MM.1S (cell line): ENCODE measurements at regions not wholly inside any gene's neighbourhood (a gene's known extent, or its start where the extent isn't known, plus 50 kb on each side); places are given as distances from the start of the nearest gene placed in this dataset.

Experiments
- EZH2 ChIP-seq: fragments of 300-600 bp; sonication (generic); optimal IDR thresholded peaks from 2 replicates; pipeline ENCODE3; 2017; ENCODE audit warnings: low read depth, mild to moderate bottlenecking, antibody characterized with exemption, low read length, mixed read lengths
- EZH2phosphoT487 ChIP-seq: fragments of 300-600 bp; sonication (generic); IDR thresholded peaks from 2 replicates; pipeline ENCODE4 v1.6.1; 2018; ENCODE audit warnings: antibody characterized with exemption, low read length
- TF ChIP-seq, protein P1 (sequence below): fragments of 300-600 bp; sonication (generic); IDR thresholded peaks from 2 replicates; pipeline ENCODE4 v1.5.1; 2016; ENCODE audit warnings: antibody characterized with exemption, low read length, mixed read lengths

- TF ChIP-seq, protein P1, sequence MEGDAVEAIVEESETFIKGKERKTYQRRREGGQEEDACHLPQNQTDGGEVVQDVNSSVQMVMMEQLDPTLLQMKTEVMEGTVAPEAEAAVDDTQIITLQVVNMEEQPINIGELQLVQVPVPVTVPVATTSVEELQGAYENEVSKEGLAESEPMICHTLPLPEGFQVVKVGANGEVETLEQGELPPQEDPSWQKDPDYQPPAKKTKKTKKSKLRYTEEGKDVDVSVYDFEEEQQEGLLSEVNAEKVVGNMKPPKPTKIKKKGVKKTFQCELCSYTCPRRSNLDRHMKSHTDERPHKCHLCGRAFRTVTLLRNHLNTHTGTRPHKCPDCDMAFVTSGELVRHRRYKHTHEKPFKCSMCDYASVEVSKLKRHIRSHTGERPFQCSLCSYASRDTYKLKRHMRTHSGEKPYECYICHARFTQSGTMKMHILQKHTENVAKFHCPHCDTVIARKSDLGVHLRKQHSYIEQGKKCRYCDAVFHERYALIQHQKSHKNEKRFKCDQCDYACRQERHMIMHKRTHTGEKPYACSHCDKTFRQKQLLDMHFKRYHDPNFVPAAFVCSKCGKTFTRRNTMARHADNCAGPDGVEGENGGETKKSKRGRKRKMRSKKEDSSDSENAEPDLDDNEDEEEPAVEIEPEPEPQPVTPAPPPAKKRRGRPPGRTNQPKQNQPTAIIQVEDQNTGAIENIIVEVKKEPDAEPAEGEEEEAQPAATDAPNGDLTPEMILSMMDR, result no peak
- TF ChIP-seq EZH2 (no peak), EZH2phosphoT487 (no peak)
These were observed 254.0 kb downstream of the TPBG start for GRCh38 chr6:82617648-82618047.
